GM06990 (cell line): ENCODE measurements at regions not wholly inside any gene's neighbourhood (a gene's known extent, or its start where the extent isn't known, plus 50 kb on each side); places are given as distances from the start of the nearest gene placed in this dataset.

Experiments used
- DNase-seq: peaks from one replicate; pipeline ENCODE4 v3.0.0-alpha.2; 2011; ENCODE audit not compliant: insufficient read length; ENCODE audit errors: extremely low read depth
- H3K27me3 ChIP-seq: replicated peaks from 2 replicates; pipeline ENCODE4 v1.6.0; 2011; ENCODE audit warnings: low read length; ENCODE audit not compliant: control insufficient read depth, insufficient read depth
- H3K36me3 ChIP-seq: 2 replicates; pipeline ENCODE4 v1.5.1; 2011; ENCODE audit warnings: low read length; ENCODE audit not compliant: control insufficient read depth, insufficient read depth
- H3K4me3 ChIP-seq: replicated peaks from 2 replicates; pipeline ENCODE4 v1.5.1; 2011; ENCODE audit warnings: low read depth, mild to moderate bottlenecking, control low read depth, low read length
- TF ChIP-seq, protein P1 (sequence below): IDR thresholded peaks from 2 replicates; pipeline ENCODE4 v1.5.1; 2011; ENCODE audit warnings: low read length, control low read depth, mild to moderate bottlenecking, inconsistent platforms; ENCODE audit not compliant: insufficient read depth, poor library complexity, severe bottlenecking

DNA sequence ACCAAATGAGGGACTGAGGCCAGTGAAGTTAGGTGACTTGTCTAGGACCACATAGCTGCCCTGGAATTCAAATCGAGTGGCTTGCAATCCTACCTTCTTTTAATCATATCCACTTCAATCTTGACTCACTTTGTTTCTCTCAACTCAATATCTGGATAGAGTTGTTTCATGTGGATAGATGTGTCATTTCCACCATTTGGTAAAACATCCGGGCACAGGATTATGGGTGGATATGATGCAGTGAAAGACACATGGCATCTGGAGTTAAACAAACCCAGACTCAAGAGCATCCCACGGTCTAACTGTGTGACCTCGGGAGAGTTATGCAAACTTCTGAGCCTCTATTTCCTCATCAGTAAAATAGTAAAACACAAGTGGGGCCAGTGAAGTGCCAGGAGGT lies 103.6 kb upstream of the CNKSR3 start:
- Histone ChIP-seq H3K4me3 (no peak overlapping the region), H3K36me3 (no peaks in the 10 kb centered on the region), H3K27me3 (no peaks in the 10 kb centered on the region)
- TF ChIP-seq, protein P1, sequence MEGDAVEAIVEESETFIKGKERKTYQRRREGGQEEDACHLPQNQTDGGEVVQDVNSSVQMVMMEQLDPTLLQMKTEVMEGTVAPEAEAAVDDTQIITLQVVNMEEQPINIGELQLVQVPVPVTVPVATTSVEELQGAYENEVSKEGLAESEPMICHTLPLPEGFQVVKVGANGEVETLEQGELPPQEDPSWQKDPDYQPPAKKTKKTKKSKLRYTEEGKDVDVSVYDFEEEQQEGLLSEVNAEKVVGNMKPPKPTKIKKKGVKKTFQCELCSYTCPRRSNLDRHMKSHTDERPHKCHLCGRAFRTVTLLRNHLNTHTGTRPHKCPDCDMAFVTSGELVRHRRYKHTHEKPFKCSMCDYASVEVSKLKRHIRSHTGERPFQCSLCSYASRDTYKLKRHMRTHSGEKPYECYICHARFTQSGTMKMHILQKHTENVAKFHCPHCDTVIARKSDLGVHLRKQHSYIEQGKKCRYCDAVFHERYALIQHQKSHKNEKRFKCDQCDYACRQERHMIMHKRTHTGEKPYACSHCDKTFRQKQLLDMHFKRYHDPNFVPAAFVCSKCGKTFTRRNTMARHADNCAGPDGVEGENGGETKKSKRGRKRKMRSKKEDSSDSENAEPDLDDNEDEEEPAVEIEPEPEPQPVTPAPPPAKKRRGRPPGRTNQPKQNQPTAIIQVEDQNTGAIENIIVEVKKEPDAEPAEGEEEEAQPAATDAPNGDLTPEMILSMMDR, result no peak
- DNase-seq, result no peak

DNA sequence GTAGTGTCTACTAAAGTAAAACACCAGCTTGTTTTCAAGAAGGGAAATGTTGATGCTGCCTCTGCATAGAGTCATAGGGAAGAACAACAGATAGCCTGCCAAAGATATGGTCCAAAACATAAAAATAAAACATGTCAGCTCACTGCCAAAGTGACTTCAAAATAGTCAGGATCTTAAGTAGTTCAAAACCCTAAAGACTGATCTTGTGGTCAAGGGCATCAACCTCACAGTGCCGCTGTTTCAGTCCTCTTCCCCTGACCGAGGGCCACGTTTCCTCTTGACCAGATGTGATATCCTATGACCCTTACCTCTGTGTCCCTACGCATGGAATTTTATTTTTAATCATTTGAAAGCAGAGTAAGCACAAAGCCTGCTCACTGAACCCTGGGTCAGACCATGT lies 104.2 kb upstream of the CNKSR3 start:
- H3K27me3 ChIP-seq, result no peaks in the 10 kb centered on the region
- DNase-seq, result no peak
- TF ChIP-seq, protein P1, result no peak
- H3K36me3 ChIP-seq, result no peaks in the 10 kb centered on the region
- H3K4me3 ChIP-seq, result no peak overlapping the region

DNA sequence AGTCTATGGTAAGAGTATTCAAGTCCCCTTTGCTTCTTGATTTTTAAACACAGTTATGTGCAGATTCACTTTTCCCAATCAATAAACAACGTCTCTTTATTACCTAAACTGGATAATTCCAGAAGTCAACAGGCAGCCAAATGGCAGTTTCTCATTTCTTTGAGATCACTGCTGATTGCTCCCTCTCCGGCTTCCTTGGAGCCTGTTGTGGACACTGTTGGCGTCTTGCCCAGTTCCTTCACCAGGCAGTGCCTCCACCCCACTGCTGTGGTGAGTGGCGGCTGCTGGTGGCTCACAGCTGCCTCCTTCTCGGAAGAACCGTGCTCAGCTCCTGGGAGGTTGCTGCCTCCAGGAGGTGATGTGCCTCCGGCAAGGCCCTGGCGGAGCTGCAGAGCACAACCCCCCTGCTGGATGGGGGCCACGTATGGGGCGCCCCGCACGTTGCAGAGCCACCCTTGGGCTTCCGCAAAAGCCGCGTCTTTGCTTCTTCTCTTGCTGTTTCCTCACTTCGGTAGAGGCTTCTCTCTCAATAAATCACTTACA lies 105.1 kb upstream of the CNKSR3 start:
- TF ChIP-seq, protein P1, result no peak
- H3K27me3 ChIP-seq, result no peaks in the 10 kb centered on the region
- no peak overlapping the region for H3K4me3 ChIP-seq
- DNase-seq, result no peak
- H3K36me3 ChIP-seq, result no peaks in the 10 kb centered on the region

DNA sequence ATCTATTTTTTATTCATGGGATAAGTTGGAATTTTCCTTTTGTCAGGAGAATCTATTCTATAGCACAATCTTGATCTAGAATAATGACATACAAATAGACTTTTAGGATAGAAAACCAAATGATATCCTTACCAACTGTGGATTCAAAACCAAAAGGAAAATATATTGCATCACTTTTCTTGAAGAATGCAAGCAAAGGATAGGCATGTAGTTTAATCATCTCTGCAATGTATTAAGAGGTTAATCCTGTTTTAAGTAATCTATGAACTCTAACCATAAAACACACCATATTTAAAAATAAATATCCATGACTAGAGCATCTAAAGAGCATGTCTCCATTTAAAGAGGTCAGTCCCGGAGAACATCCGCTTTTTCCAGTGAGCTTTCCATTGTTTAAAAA lies 106.7 kb upstream of the CNKSR3 start:
- no peak overlapping the region for H3K4me3 ChIP-seq
- H3K36me3 ChIP-seq, result no peaks in the 10 kb centered on the region
- DNase-seq, result no peak
- TF ChIP-seq, protein P1, result no peak
- H3K27me3 ChIP-seq, result no peaks in the 10 kb centered on the region

DNA sequence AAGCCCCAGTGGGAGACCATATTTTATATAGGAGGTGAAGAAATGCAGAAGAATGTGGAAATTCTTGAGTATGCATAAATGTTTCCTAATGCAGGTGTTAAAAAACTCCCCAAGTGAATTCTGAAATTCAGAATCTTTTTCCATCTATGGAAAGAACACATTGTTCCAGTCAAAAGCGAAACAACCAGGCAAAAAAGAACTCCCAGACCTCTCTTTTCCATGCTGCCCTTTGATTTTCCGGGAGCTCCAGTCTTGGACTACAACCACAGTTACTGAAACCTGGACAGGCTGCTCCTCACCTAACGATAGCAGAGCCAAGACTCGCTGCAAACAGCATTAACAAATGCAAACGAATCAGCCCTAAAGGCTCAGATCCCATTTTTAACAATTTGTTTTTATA lies 108.7 kb upstream of the CNKSR3 start:
- Histone ChIP-seq H3K27me3 (no peaks in the 10 kb centered on the region), H3K36me3 (no peaks in the 10 kb centered on the region), H3K4me3 (no peak overlapping the region)
- no peak for DNase-seq
- TF ChIP-seq, protein P1, result no peak

DNA sequence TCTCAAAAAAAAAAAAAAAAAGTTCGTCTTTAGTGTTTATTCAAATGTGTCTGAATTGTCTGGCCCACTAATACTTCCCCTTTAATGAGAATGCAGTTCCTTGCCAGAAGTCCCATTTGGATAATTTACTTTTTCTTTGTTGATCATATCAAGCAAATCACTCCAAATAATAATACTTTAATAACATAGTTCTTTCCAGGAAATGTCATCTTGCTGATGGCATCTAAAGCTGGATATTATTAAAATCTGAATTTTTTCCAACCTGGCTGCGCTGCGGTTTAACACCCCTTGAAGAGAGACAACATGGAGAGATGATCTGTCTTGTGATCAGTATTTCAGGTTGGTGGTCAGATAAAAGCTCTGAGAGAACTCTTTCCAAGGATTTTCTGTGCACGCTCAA lies 111.2 kb upstream of the CNKSR3 start:
- TF ChIP-seq, protein P1, result no peak
- H3K27me3 ChIP-seq, result no peaks in the 10 kb centered on the region
- no peaks in the 10 kb centered on the region for H3K36me3 ChIP-seq
- H3K4me3 ChIP-seq, result no peak overlapping the region
- DNase-seq, result no peak
